K562 (cell line): ENCODE measurements at regions not wholly inside any gene's neighbourhood (a gene's known extent, or its start where the extent isn't known, plus 50 kb on each side); places are given as distances from the start of the nearest gene placed in this dataset.
"Not testable (repeated sequence)": the region's sequence is repeated elsewhere in the genome, so short reads cannot be mapped to it uniquely, and the experiment has no call there.

Experiments used
- ATAC-seq: fragments of 200-7000 bp; cut with Tn5 transposase; 3 replicates; pipeline ENCODE4 v1.9.1; 2020; ENCODE audit warnings: moderate library complexity
- BruUV-seq: library from RNA; stranded (reverse); fragments of 400-500 nt; replicated peaks from 2 replicates; lab custom pipeline; 2021; lab: Mats Ljungman, UMichigan
- CTCF ChIA-PET: fragments of 300-600 bp; formaldehyde crosslinking; extraction: SDS; loops from one replicate; lab custom pipeline; 2021; ENCODE audit warnings: low intra/inter-chr PET ratio; lab: Yijun Ruan, JAX
- POLR2A ChIA-PET: fragments of 300-600, 350-650 bp; sonication (Branson Sonifier 250); formaldehyde crosslinking; extraction: SDS; loops from one replicate; lab custom pipeline; 2021; ENCODE audit warnings: antibody characterized with exemption, inconsistent platforms; lab: Yijun Ruan, JAX
- DNase-seq, 4 experiments: peaks; one replicate each; pipeline versions ENCODE4 v3.0.0 to v3.0.0-alpha.2; 2011 to 2018; ENCODE audit warnings: low spot score in 3 of 4, mixed read lengths in 3 of 4; ENCODE audit errors: extremely low read depth in 1 of 4
- FAIRE-seq: peaks from 2 replicates; lab custom pipeline; 2011; peaks lifted over from hg19 to GRCh38; lab: Jason Lieb, UNC
- H2AFZ ChIP-seq: 2 replicates; pipeline ENCODE4 v1.6.0; 2011; ENCODE audit warnings: low read depth, low read length, control low read depth, inconsistent platforms
- H3K27ac ChIP-seq: fragments of 200-600 bp; 3 replicates; pipeline ENCODE4 v1.8.0; 2011; ENCODE audit warnings: low read depth, mild to moderate bottlenecking, control low read depth, inconsistent platforms, low read length, moderate library complexity, mixed read lengths; ENCODE audit errors: extremely low read depth
- H3K27me3 ChIP-seq, 2 experiments: fragments of 300-600 bp in 1 of 2; 2 replicates in 1 of 2; 3 replicates in 1 of 2; pipeline versions ENCODE4 v1.6.0 to v1.8.0; 2011; ENCODE audit warnings: inconsistent platforms in 2 of 2, low read length in 2 of 2, mild to moderate bottlenecking in 1 of 2, mixed read lengths in 1 of 2, moderate library complexity in 1 of 2; ENCODE audit not compliant: control insufficient read depth in 2 of 2, insufficient read depth in 2 of 2
- H3K36me3 ChIP-seq: fragments of 300-600 bp; 3 replicates; pipeline ENCODE4 v1.8.0; 2011; ENCODE audit warnings: mild to moderate bottlenecking, low read length, inconsistent platforms; ENCODE audit not compliant: control insufficient read depth, insufficient read depth
- H3K4me1 ChIP-seq, 2 experiments: fragments of 200-600 bp in 1 of 2; replicated peaks in 1 of 2; 2 replicates in 1 of 2; 3 replicates in 1 of 2; pipeline versions ENCODE4 v1.5.1 to v1.8.0; 2011; ENCODE audit warnings: inconsistent platforms in 2 of 2, low read length in 2 of 2, mild to moderate bottlenecking in 1 of 2, mixed read lengths in 1 of 2, moderate library complexity in 1 of 2; ENCODE audit not compliant: control insufficient read depth in 2 of 2, insufficient read depth in 2 of 2
- H3K4me2 ChIP-seq: 2 replicates; pipeline ENCODE4 v1.6.1; 2011; ENCODE audit warnings: low read length, control low read depth, inconsistent platforms, mixed read lengths; ENCODE audit not compliant: insufficient read depth
- H3K4me3 ChIP-seq: fragments of 200-600 bp; sonication (generic), shearing (Covaris generic); 2 replicates; pipeline ENCODE4 v1.5.1; 2016; ENCODE audit warnings: control low read depth, inconsistent platforms
- H3K79me2 ChIP-seq: fragments of 200-600 bp; 3 replicates; pipeline ENCODE4 v1.8.0; 2011; ENCODE audit warnings: low read length, inconsistent platforms; ENCODE audit not compliant: control insufficient read depth, insufficient read depth
- H3K9ac ChIP-seq, 2 experiments: 2 replicates each; pipeline versions ENCODE4 v1.6.0 to v1.6.1; 2011; ENCODE audit warnings: low read depth in 2 of 2, low read length in 2 of 2, control low read depth in 1 of 2, inconsistent platforms in 1 of 2, mild to moderate bottlenecking in 1 of 2, mixed read lengths in 1 of 2; ENCODE audit not compliant: insufficient read depth in 1 of 2
- H3K9me1 ChIP-seq: one replicate; pipeline ENCODE4 v1.6.0; 2011; ENCODE audit warnings: inconsistent platforms, mild to moderate bottlenecking, low read length, moderate library complexity; ENCODE audit not compliant: control insufficient read depth, insufficient read depth
- H3K9me3 ChIP-seq: replicated peaks from 2 replicates; pipeline ENCODE4 v1.5.1; 2011; ENCODE audit warnings: low read depth, low read length, inconsistent platforms; ENCODE audit not compliant: control insufficient read depth, insufficient read depth
- H4K20me1 ChIP-seq: replicated peaks from 2 replicates; pipeline ENCODE4 v1.6.1; 2011; ENCODE audit warnings: low read length, inconsistent platforms, mixed read lengths; ENCODE audit not compliant: control insufficient read depth, insufficient read depth
- EGR1 ChIP-seq: fragments of 450-650 bp; conservative IDR thresholded peaks from 2 replicates; pipeline ENCODE4 v1.6.1; 2017; ENCODE audit warnings: mild to moderate bottlenecking
- IRF1 ChIP-seq: sonication (generic); formaldehyde crosslinking; IDR thresholded peaks from 2 replicates; pipeline ENCODE4 v1.8.0; 2022; ENCODE audit warnings: missing genetic modification reagents, mild to moderate bottlenecking, borderline replicate concordance
- MAFG ChIP-seq: fragments of 450-650 bp; conservative IDR thresholded peaks from 2 replicates; pipeline ENCODE4 v1.6.1; 2016; ENCODE audit warnings: missing genetic modification characterization, missing compliant biosample characterization
- PKNOX1 ChIP-seq: fragments of 450-650 bp; IDR thresholded peaks from 2 replicates; pipeline ENCODE4 v1.6.1; 2016
- ZNF696 ChIP-seq: fragments of 250-450 bp; sonication (Bioruptor Pico); conservative IDR thresholded peaks from 2 replicates; pipeline ENCODE4 v1.4.0; 2020; ENCODE audit warnings: mild to moderate bottlenecking, moderate library complexity
- ZNF830 ChIP-seq: fragments of 250-450 bp; sonication (Bioruptor Pico); IDR thresholded peaks from 2 replicates; pipeline ENCODE4 v1.5.0; 2021; ENCODE audit warnings: mild to moderate bottlenecking
- WGBS: fragments of 100-300 bp; shearing (Covaris generic); methylation state at CpG from one replicate; pipeline ENCODE4 v1.1.6; 2016; ENCODE audit warnings: low coverage, mixed read lengths; ENCODE audit not compliant: insufficient coverage; ENCODE audit errors: missing lambda C conversion rate; 5-methylcytosine and 5-hydroxymethylcytosine counted together
- in situ Hi-C: fragments of 300-500 bp; cut with MboI; formaldehyde crosslinking; loops from 4 replicates; pipeline ENCODE4 v1.15.0; 2018; ENCODE audit warnings: inconsistent platforms, mixed read lengths
- intact Hi-C: fragments of 100-400 bp; cut with micrococcal nuclease; formaldehyde crosslinking; loops from 2 replicates; pipeline ENCODE4 v1.14.2; 2022
- TF ChIP-seq, protein P1 (sequence below), 2 experiments: fragments of 450-650 bp in 1 of 2; sonication (generic) in 1 of 2; formaldehyde crosslinking in 1 of 2; IDR thresholded peaks in 1 of 2; conservative IDR thresholded peaks in 1 of 2; 2 replicates each; pipeline versions ENCODE4 v1.6.1 to v1.8.1; 2016 to 2023; ENCODE audit warnings: mild to moderate bottlenecking in 2 of 2, moderate library complexity in 2 of 2, inconsistent platforms in 1 of 2, missing genetic modification reagents in 1 of 2
- TF ChIP-seq, protein P2 (sequence below): sonication (generic); formaldehyde crosslinking; IDR thresholded peaks from 2 replicates; pipeline ENCODE4 v1.8.0; 2022; ENCODE audit warnings: mild to moderate bottlenecking, missing genetic modification reagents
- TF ChIP-seq, protein P3 (sequence below): fragments of 450-650 bp; IDR thresholded peaks from 2 replicates; pipeline ENCODE4 v1.6.1; 2016; ENCODE audit warnings: antibody characterized with exemption

GRCh38 chr5:52102311-52102710, 685.4 kb upstream of the ITGA1 start:
- in situ Hi-C loops, H3K9ac ChIP-seq, H3K4me2 ChIP-seq, H3K27me3 ChIP-seq, ATAC-seq, H3K4me1 ChIP-seq, CTCF ChIA-PET, POLR2A ChIA-PET, BruUV-seq, H2AFZ ChIP-seq, H3K9me1 ChIP-seq, DNase-seq, H3K36me3 ChIP-seq, H3K79me2 ChIP-seq, H3K4me3 ChIP-seq, intact Hi-C loops, H3K9me3 ChIP-seq, H3K27ac ChIP-seq, H4K20me1 ChIP-seq, FAIRE-seq: not testable (repeated sequence)
- 0% methylated on average over 5 of the region's 5 CpGs for WGBS

DNA sequence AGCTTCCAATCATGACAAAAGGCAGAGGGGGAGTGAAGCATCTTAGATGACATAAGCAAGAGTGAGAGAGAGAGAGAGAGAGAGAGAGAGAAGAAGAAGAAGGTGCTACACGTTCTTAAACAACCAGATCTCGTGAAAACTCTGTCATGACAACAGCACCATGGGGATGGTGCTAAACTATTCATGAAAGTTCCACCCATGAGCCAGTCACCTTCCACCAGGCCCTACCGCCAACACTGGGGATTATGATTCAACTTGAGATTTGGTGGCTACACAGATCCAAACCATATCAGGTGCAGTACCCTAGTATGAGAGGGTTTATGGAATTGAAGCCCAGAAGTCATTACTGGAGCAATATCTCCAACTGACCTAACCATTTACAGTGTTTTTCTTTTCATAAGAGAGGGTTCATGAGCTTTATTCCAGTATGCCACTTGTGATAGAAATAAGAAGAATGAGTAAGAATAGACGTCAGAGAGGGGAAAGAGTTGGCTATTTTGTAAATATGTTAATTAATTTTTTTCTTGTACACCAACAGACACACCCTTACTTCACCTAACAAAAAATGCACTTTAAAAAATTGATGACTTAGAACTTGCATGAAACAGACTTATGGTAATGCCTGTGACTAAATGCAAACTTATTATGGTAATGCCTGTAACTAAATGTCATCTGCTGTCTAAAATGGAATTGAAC, 680.4 kb upstream of the ITGA1 start:
- H3K9ac ChIP-seq: no peak overlapping the region
- BruUV-seq: no TSS peak
- POLR2A ChIA-PET: no interaction called here
- H3K27ac ChIP-seq: no peak overlapping the region
- no peak for ATAC-seq
- in situ Hi-C loops: no loop called here
- intact Hi-C loops: no loop called here
- WGBS: 3% methylated on average over 4 of the region's 4 CpGs
- no peak overlapping the region for H3K4me2 ChIP-seq
- no peak overlapping the region for H3K4me3 ChIP-seq
- no peak overlapping the region for H2AFZ ChIP-seq
- H3K27me3 ChIP-seq: no peaks in the 10 kb centered on the region
- DNase-seq: no peak
- no peaks in the 10 kb centered on the region for H3K4me1 ChIP-seq
- no peaks in the 10 kb centered on the region for H3K9me1 ChIP-seq
- FAIRE-seq: no peak
- H3K79me2 ChIP-seq: no peaks in the 10 kb centered on the region
- no peaks in the 10 kb centered on the region for H4K20me1 ChIP-seq
- CTCF ChIA-PET: interaction anchor here (0.5 kb wide), 1 partner anchor 409 kb away, joined by 3 read pairs; no protein-coding TSS in a partner anchor
- H3K9me3 ChIP-seq: no peaks in the 10 kb centered on the region; the same call in 1 of the 2 replicates
- no peaks in the 10 kb centered on the region for H3K36me3 ChIP-seq
- TF ChIP-seq, protein P1, sequence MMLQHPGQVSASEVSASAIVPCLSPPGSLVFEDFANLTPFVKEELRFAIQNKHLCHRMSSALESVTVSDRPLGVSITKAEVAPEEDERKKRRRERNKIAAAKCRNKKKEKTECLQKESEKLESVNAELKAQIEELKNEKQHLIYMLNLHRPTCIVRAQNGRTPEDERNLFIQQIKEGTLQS (IDR thresholded peaks at IDR 0.05): no peak
- TF ChIP-seq, protein P1 (CRISPR knock-in tag; conservative IDR thresholded peaks at IDR 0.05): no peak
- TF ChIP-seq MAFG (tag) (no peak), PKNOX1 (no peak), EGR1 (no peak), ZNF696 (CRISPR knock-in tag) (no peak), ZNF830 (CRISPR knock-in tag) (no peak), IRF1 (CRISPR knock-in tag) (no peak)
- TF ChIP-seq, protein P2, sequence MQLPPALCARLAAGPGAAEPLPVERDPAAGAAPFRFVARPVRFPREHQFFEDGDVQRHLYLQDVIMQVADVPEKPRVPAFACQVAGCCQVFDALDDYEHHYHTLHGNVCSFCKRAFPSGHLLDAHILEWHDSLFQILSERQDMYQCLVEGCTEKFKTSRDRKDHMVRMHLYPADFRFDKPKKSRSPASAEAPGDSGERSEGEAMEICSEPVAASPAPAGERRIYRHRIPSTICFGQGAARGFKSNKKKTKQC: no peak
- TF ChIP-seq, protein P3, sequence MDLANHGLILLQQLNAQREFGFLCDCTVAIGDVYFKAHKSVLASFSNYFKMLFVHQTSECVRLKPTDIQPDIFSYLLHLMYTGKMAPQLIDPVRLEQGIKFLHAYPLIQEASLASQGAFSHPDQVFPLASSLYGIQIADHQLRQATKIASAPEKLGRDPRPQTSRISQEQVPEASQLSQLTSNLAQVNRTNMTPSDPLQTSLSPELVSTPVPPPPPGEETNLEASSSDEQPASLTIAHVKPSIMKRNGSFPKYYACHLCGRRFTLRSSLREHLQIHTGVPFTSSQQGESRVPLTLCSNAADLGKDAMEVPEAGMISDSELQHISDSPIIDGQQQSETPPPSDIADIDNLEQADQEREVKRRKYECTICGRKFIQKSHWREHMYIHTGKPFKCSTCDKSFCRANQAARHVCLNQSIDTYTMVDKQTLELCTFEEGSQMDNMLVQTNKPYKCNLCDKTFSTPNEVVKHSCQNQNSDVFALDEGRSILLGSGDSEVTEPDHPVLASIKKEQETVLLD: no peak
